Caco-2 (cell line): ENCODE measurements at regions not wholly inside any gene's neighbourhood (a gene's known extent, or its start where the extent isn't known, plus 50 kb on each side); places are given as distances from the start of the nearest gene placed in this dataset.
"Not testable (repeated sequence)": the region's sequence is repeated elsewhere in the genome, so short reads cannot be mapped to it uniquely, and the experiment has no call there.

ENCODE experiments used
- BruUV-seq: library from RNA; stranded (reverse); fragments of 400-500 nt; replicated peaks from 2 replicates; lab custom pipeline; 2021; lab: Mats Ljungman, UMichigan
- CTCF ChIA-PET: fragments of 300-600 bp; sonication (Branson Sonifier 250); formaldehyde crosslinking; loops from one replicate; lab custom pipeline; 2022; ENCODE audit warnings: antibody characterized with exemption; lab: Charles Lee
- POLR2A ChIA-PET: fragments of 300-600 bp; sonication (Branson Sonifier 250); formaldehyde crosslinking; loops from one replicate; lab custom pipeline; 2022; ENCODE audit warnings: antibody characterized with exemption; lab: Charles Lee
- DNase-seq, 2 experiments: peaks; one replicate each; pipeline versions ENCODE4 v3.0.0 to v3.0.0-alpha.2; 2020 to 2022
- H3K27me3 ChIP-seq: replicated peaks from 2 replicates; pipeline ENCODE4 v1.6.0; 2011; ENCODE audit warnings: low read length; ENCODE audit not compliant: control insufficient read depth, insufficient read depth
- H3K36me3 ChIP-seq: 2 replicates; pipeline ENCODE4 v1.5.1; 2011; ENCODE audit warnings: low read length; ENCODE audit not compliant: control insufficient read depth, insufficient read depth
- H3K4me1 ChIP-seq: fragments of 250-450 bp; sonication (Bioruptor Pico); 2 replicates; pipeline ENCODE4 v1.5.1; 2020; ENCODE audit warnings: mild to moderate bottlenecking
- H3K4me3 ChIP-seq: 2 replicates; pipeline ENCODE4 v1.5.1; 2011; ENCODE audit warnings: low read depth, mild to moderate bottlenecking, control low read depth, low read length
- H3K9me3 ChIP-seq: fragments of 250-450 bp; sonication (Bioruptor Pico); 2 replicates; pipeline ENCODE4 v1.5.1; 2020; ENCODE audit warnings: mild to moderate bottlenecking, moderate library complexity
- H3K27ac Mint-ChIP-seq: one replicate; pipeline ENCODE4 v1.8.0; 2022; ENCODE audit warnings: mixed read lengths; ENCODE audit not compliant: unreplicated experiment
- H3K27me3 Mint-ChIP-seq: one replicate; pipeline ENCODE4 v1.8.0; 2022; ENCODE audit warnings: mixed read lengths; ENCODE audit not compliant: insufficient read depth, unreplicated experiment
- H3K36me3 Mint-ChIP-seq: one replicate; pipeline ENCODE4 v1.8.0; 2022; ENCODE audit warnings: mild to moderate bottlenecking, mixed read lengths; ENCODE audit not compliant: insufficient read depth, unreplicated experiment
- H3K4me1 Mint-ChIP-seq: one replicate; pipeline ENCODE4 v1.8.0; 2022; ENCODE audit warnings: low read depth, mixed read lengths; ENCODE audit not compliant: unreplicated experiment
- H3K4me3 Mint-ChIP-seq: one replicate; pipeline ENCODE4 v1.8.0; 2022; ENCODE audit warnings: mild to moderate bottlenecking, moderate library complexity, mixed read lengths; ENCODE audit not compliant: unreplicated experiment
- H3K9me3 Mint-ChIP-seq: one replicate; pipeline ENCODE4 v1.8.0; 2022; ENCODE audit warnings: mixed read lengths; ENCODE audit not compliant: unreplicated experiment
- CTCF ChIP-seq, 2 experiments: fragments of 200-600 bp in 1 of 2; IDR thresholded peaks; 1 replicate in 1 of 2; 2 replicates in 1 of 2; pipeline versions ENCODE4 v1.5.1 to v1.8.0; 2011 to 2022; ENCODE audit warnings: antibody characterized with exemption in 1 of 2, control low read depth in 1 of 2, inconsistent platforms in 1 of 2, low read depth in 1 of 2, low read length in 1 of 2, mild to moderate bottlenecking in 1 of 2, moderate library complexity in 1 of 2; ENCODE audit not compliant: insufficient read depth in 1 of 2, severe bottlenecking in 1 of 2, unreplicated experiment in 1 of 2
- intact Hi-C: fragments of 100-400 bp; cut with micrococcal nuclease; formaldehyde crosslinking; loops from one replicate; pipeline ENCODE4 v1.10.0; 2022; ENCODE audit not compliant: unreplicated experiment

- Histone ChIP-seq H3K4me3 (no peak overlapping the region), H3K4me1 (peaks cover 12% of the 10 kb centered on the region; the same call in 1 of the 2 replicates), H3K36me3 (no peaks in the 10 kb centered on the region), H3K9me3 (no peaks in the 10 kb centered on the region), H3K27me3 (no peaks in the 10 kb centered on the region)
- H3K27me3 Mint-ChIP-seq = no peaks in the 10 kb centered on the region
- no peak overlapping the region for H3K27ac Mint-ChIP-seq
- no peaks in the 10 kb centered on the region for H3K9me3 Mint-ChIP-seq
- TF ChIP-seq CTCF (IDR thresholded peaks at IDR 0.05; ENCODE audit: insufficient read depth in 1 of 2, low read depth in 1 of 2, low read length in 1 of 2, severe bottlenecking in 1 of 2, unreplicated experiment in 1 of 2) = no peak
- H3K36me3 Mint-ChIP-seq = no peaks in the 10 kb centered on the region
- POLR2A ChIA-PET = no interaction called here
- DNase-seq = no peak
- BruUV-seq = no TSS peak
- H3K4me1 Mint-ChIP-seq = peaks cover 7% of the 10 kb centered on the region
- CTCF ChIA-PET = no interaction called here
- no peak overlapping the region for H3K4me3 Mint-ChIP-seq
- intact Hi-C loops = loop anchor here (5.0 kb wide), 1 partner anchor 159 kb away; no protein-coding TSS in a partner anchor
Observed at GRCh38 chr21:15667819-15668218, 62.0 kb upstream of the USP25 start.

GRCh38 chr21:15669247-15669646 lies 60.5 kb upstream of the USP25 start:
- no peaks in the 10 kb centered on the region for H3K27me3 Mint-ChIP-seq
- no peak for DNase-seq
- no TSS peak for BruUV-seq
- Histone ChIP-seq H3K36me3 (no peaks in the 10 kb centered on the region), H3K4me3 (no peak overlapping the region), H3K9me3 (no peaks in the 10 kb centered on the region), H3K4me1 (peaks cover 13% of the 10 kb centered on the region; the same call in 1 of the 2 replicates), H3K27me3 (no peaks in the 10 kb centered on the region)
- H3K27ac Mint-ChIP-seq = no peak overlapping the region
- H3K36me3 Mint-ChIP-seq = no peaks in the 10 kb centered on the region
- no peaks in the 10 kb centered on the region for H3K9me3 Mint-ChIP-seq
- intact Hi-C loops = loop anchor here (5.0 kb wide), 1 partner anchor 158 kb away; no protein-coding TSS in a partner anchor
- peaks cover 7% of the 10 kb centered on the region for H3K4me1 Mint-ChIP-seq
- TF ChIP-seq CTCF (IDR thresholded peaks at IDR 0.05; ENCODE audit: insufficient read depth in 1 of 2, low read depth in 1 of 2, low read length in 1 of 2, severe bottlenecking in 1 of 2, unreplicated experiment in 1 of 2) = no peak
- POLR2A ChIA-PET = no interaction called here
- CTCF ChIA-PET = no interaction called here
- no peak overlapping the region for H3K4me3 Mint-ChIP-seq

GRCh38 chr21:15671188-15671587 lies 58.6 kb upstream of the USP25 start:
- intact Hi-C loops = no loop called here
- peaks cover 13% of the 10 kb centered on the region; the same call in 1 of the 2 replicates for H3K4me1 ChIP-seq
- CTCF ChIA-PET = no interaction called here
- BruUV-seq = no TSS peak
- Mint-ChIP-seq H3K36me3 (no peaks in the 10 kb centered on the region), H3K9me3 (no peaks in the 10 kb centered on the region), H3K4me3 (no peak overlapping the region), H3K27me3 (no peaks in the 10 kb centered on the region), H3K27ac (no peak overlapping the region), H3K4me1 (peaks cover 7% of the 10 kb centered on the region)
- H3K27me3 ChIP-seq = no peaks in the 10 kb centered on the region
- H3K4me3 ChIP-seq = no peak overlapping the region
- no peak for DNase-seq
- H3K9me3 ChIP-seq = no peaks in the 10 kb centered on the region
- POLR2A ChIA-PET = no interaction called here
- H3K36me3 ChIP-seq = no peaks in the 10 kb centered on the region
- no peak for TF ChIP-seq CTCF (IDR thresholded peaks at IDR 0.05; ENCODE audit: insufficient read depth in 1 of 2, low read depth in 1 of 2, low read length in 1 of 2, severe bottlenecking in 1 of 2, unreplicated experiment in 1 of 2)

- POLR2A ChIA-PET, H3K9me3 Mint-ChIP-seq, H3K27ac Mint-ChIP-seq, H3K27me3 ChIP-seq, intact Hi-C loops, BruUV-seq, DNase-seq, H3K4me3 Mint-ChIP-seq, CTCF ChIA-PET, H3K9me3 ChIP-seq, H3K36me3 Mint-ChIP-seq, H3K4me3 ChIP-seq, H3K36me3 ChIP-seq, H3K27me3 Mint-ChIP-seq: not testable (repeated sequence)
- peaks cover 11% of the 10 kb centered on the region for H3K4me1 Mint-ChIP-seq
- H3K4me1 ChIP-seq = peaks cover 26% of the 10 kb centered on the region
Observed at GRCh38 chr21:15672578-15672977, 57.2 kb upstream of the USP25 start.
